Neural cell (in vitro differentiated cells): ENCODE measurements at regions not wholly inside any gene's neighbourhood (a gene's known extent, or its start where the extent isn't known, plus 50 kb on each side); places are given as distances from the start of the nearest gene placed in this dataset.
"Not testable (repeated sequence)": the region's sequence is repeated elsewhere in the genome, so short reads cannot be mapped to it uniquely, and the experiment has no call there.

Experiments
- H2AFZ ChIP-seq: fragments of 200-600, 300-800 bp; sonication (generic), shearing (Covaris generic); 2 replicates; pipeline ENCODE4 v1.6.0; 2014; ENCODE audit warnings: low read depth, mild to moderate bottlenecking, antibody characterized with exemption, low read length, moderate library complexity
- H3F3A ChIP-seq: fragments of 200-600 bp; shearing (Covaris generic); 2 replicates; pipeline ENCODE4 v1.6.1; 2016; ENCODE audit warnings: mild to moderate bottlenecking, moderate library complexity, mixed read lengths, antibody characterized with exemption, low read length; ENCODE audit not compliant: insufficient read depth, poor library complexity, severe bottlenecking
- H3K27ac ChIP-seq: fragments of 200-600, 300-800 bp; sonication (generic), shearing (Covaris generic); 2 replicates; pipeline ENCODE4 v1.5.1; 2014; ENCODE audit warnings: mild to moderate bottlenecking, low read length, moderate library complexity
- H3K27me3 ChIP-seq: fragments of 300-800, 200-600 bp; sonication (generic), shearing (Covaris generic); 2 replicates; pipeline ENCODE4 v1.6.0; 2014; ENCODE audit warnings: mild to moderate bottlenecking, low read depth, low read length, moderate library complexity; ENCODE audit not compliant: insufficient read depth
- H3K36me3 ChIP-seq: fragments of 300-800, 200-600 bp; sonication (generic), shearing (Covaris generic); 2 replicates; pipeline ENCODE4 v1.5.1; 2014; ENCODE audit warnings: mild to moderate bottlenecking, antibody characterized with exemption, low read length, moderate library complexity; ENCODE audit not compliant: insufficient read depth
- H3K4me2 ChIP-seq: fragments of 300-800, 200-600 bp; sonication (generic), shearing (Covaris generic); 2 replicates; pipeline ENCODE4 v1.6.0; 2014; ENCODE audit warnings: mild to moderate bottlenecking, low read length
- H3K4me3 ChIP-seq: fragments of 300-800, 200-600 bp; sonication (generic), shearing (Covaris generic); 2 replicates; pipeline ENCODE4 v1.5.1; 2014; ENCODE audit warnings: mild to moderate bottlenecking, low read length, moderate library complexity
- H3K79me2 ChIP-seq: fragments of 200-600 bp; shearing (Covaris generic); replicated peaks from 2 replicates; pipeline ENCODE4 v1.6.0; 2014; ENCODE audit warnings: mild to moderate bottlenecking, low read length, moderate library complexity; ENCODE audit not compliant: insufficient read depth
- H3K9ac ChIP-seq: fragments of 300-800, 200-600 bp; sonication (generic), shearing (Covaris generic); 2 replicates; pipeline ENCODE4 v1.6.1; 2016; ENCODE audit warnings: mild to moderate bottlenecking, low read length, mixed read lengths
- H3K9me2 ChIP-seq: fragments of 200-600 bp; shearing (Covaris generic); 2 replicates; pipeline ENCODE4 v1.6.1; 2016; ENCODE audit warnings: mild to moderate bottlenecking, low read length, mixed read lengths; ENCODE audit not compliant: insufficient read depth
- H3K9me3 ChIP-seq: fragments of 200-600, 300-800 bp; sonication (generic), shearing (Covaris generic); 2 replicates; pipeline ENCODE4 v1.6.1; 2016; ENCODE audit warnings: mild to moderate bottlenecking, mixed run types, low read length, moderate library complexity, mixed read lengths
- H4K20me1 ChIP-seq: fragments of 200-600 bp; shearing (Covaris generic); 2 replicates; pipeline ENCODE4 v1.6.1; 2016; ENCODE audit warnings: mild to moderate bottlenecking, mixed run types; ENCODE audit not compliant: insufficient read depth
- CTCF ChIP-seq: fragments of 450-650 bp; IDR thresholded peaks from 2 replicates; pipeline ENCODE4 v1.5.1; 2014; ENCODE audit warnings: antibody characterized with exemption, mild to moderate bottlenecking, moderate library complexity; ENCODE audit not compliant: poor library complexity, severe bottlenecking
- EP300 ChIP-seq: fragments of 450-650 bp; conservative IDR thresholded peaks from 2 replicates; pipeline ENCODE4 v1.6.1; 2014; ENCODE audit warnings: antibody characterized with exemption, mild to moderate bottlenecking, moderate library complexity; ENCODE audit not compliant: poor library complexity, severe bottlenecking
- EZH2 ChIP-seq: fragments of 200-600, 300-800 bp; shearing (Covaris generic), sonication (generic); IDR thresholded peaks from 2 replicates; pipeline ENCODE4 v1.6.1; 2014; ENCODE audit warnings: antibody characterized with exemption, low read length, borderline replicate concordance, mild to moderate bottlenecking; ENCODE audit not compliant: insufficient read depth, poor library complexity, severe bottlenecking
- MXI1 ChIP-seq: fragments of 450-650 bp; conservative IDR thresholded peaks from 2 replicates; pipeline ENCODE4 v1.6.1; 2014; ENCODE audit warnings: antibody characterized with exemption, mild to moderate bottlenecking; ENCODE audit not compliant: poor library complexity, severe bottlenecking
- POLR2AphosphoS5 ChIP-seq: IDR thresholded peaks from 2 replicates; pipeline ENCODE4 v1.6.1; 2012
- RAD21 ChIP-seq: fragments of 450-650 bp; conservative IDR thresholded peaks from 2 replicates; pipeline ENCODE4 v1.6.1; 2014; ENCODE audit warnings: antibody characterized with exemption, mild to moderate bottlenecking, moderate library complexity
- REST ChIP-seq: IDR thresholded peaks from 2 replicates; pipeline ENCODE4 v1.6.1; 2012; ENCODE audit warnings: borderline replicate concordance
- SMC3 ChIP-seq: fragments of 450-650 bp; conservative IDR thresholded peaks from 2 replicates; pipeline ENCODE4 v1.6.1; 2014; ENCODE audit warnings: antibody characterized with exemption, mild to moderate bottlenecking, moderate library complexity; ENCODE audit not compliant: poor library complexity
- TAF1 ChIP-seq: IDR thresholded peaks from 2 replicates; pipeline ENCODE4 v1.6.1; 2012; ENCODE audit warnings: low read depth

- Histone ChIP-seq H3K9me3 (no peaks in the 10 kb centered on the region), H3K9me2 (no peaks in the 10 kb centered on the region), H3K4me3 (no peak overlapping the region), H3K27ac (no peak overlapping the region), H4K20me1 (no peaks in the 10 kb centered on the region), H3K79me2 (no peaks in the 10 kb centered on the region), H3K9ac (no peak overlapping the region), H3K4me2 (no peak overlapping the region), H2AFZ (no peak overlapping the region), H3F3A (no peaks in the 10 kb centered on the region), H3K27me3 (no peaks in the 10 kb centered on the region), H3K36me3 (no peaks in the 10 kb centered on the region)
- TF ChIP-seq REST (no peak), RAD21 (no peak), TAF1 (no peak), POLR2AphosphoS5 (no peak), EZH2 (no peak), EP300 (no peak), SMC3 (no peak), CTCF (no peak)
These were observed 134.3 kb upstream of the MRPS30 start for GRCh38 chr5:44674461-44674860.

GRCh38 chr5:44668471-44668870 is 140.3 kb upstream of the MRPS30 start:
- H3K27me3 ChIP-seq, H3K9me3 ChIP-seq, H3K9ac ChIP-seq, H3K79me2 ChIP-seq, H2AFZ ChIP-seq, H3K4me3 ChIP-seq, H3K36me3 ChIP-seq, H3K9me2 ChIP-seq, H4K20me1 ChIP-seq, H3F3A ChIP-seq, H3K27ac ChIP-seq, H3K4me2 ChIP-seq: not testable (repeated sequence)

- Histone ChIP-seq H2AFZ (no peak overlapping the region), H3K4me2 (no peak overlapping the region), H3K79me2 (no peaks in the 10 kb centered on the region), H3F3A (no peaks in the 10 kb centered on the region), H3K9ac (no peak overlapping the region), H3K27me3 (no peaks in the 10 kb centered on the region), H3K4me3 (no peak overlapping the region), H4K20me1 (no peaks in the 10 kb centered on the region), H3K27ac (no peak overlapping the region), H3K36me3 (no peaks in the 10 kb centered on the region), H3K9me2 (no peaks in the 10 kb centered on the region), H3K9me3 (no peaks in the 10 kb centered on the region)
- TF ChIP-seq CTCF (no peak), EP300 (no peak), POLR2AphosphoS5 (no peak), TAF1 (no peak), RAD21 (no peak), SMC3 (no peak), REST (no peak), MXI1 (no peak), EZH2 (no peak)
These were observed 143.5 kb upstream of the MRPS30 start for GRCh38 chr5:44665101-44665701.
